ENCODE measurements at regions not wholly inside any gene's neighbourhood (a gene's known extent, or its start where the extent isn't known, plus 50 kb on each side); places are given as distances from the start of the nearest gene placed in this dataset.

DNA sequence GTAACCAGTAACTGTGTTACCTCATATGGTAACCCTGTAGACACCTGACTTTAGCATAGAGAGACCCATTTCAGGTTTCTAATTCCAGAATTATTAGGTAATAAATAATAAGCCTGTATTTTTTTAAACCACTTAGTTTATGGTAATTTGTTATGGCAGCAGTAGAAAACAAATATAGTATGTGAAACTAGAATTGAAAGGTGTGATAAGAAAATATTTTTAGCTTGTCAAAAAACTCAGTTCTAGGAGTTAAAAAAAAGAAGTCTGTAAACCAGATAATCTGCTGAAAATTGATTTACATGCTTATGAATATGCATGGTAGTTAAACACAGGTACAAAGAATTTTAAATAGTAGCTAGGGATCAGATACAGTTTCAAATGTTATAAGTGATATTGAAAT, 695.0 kb upstream of the GJE1 start:
- Histone ChIP-seq H3K27me3 (ENCODE audit: insufficient read depth, insufficient read length) (no peaks in the 10 kb centered on the region), H3K4me1 (ENCODE audit: insufficient read depth, insufficient read length) (no peaks in the 10 kb centered on the region), H3K36me3 (ENCODE audit: insufficient read depth, insufficient read length, low read length) (no peaks in the 10 kb centered on the region), H3K9me3 (ENCODE audit: insufficient read depth, low read length) (no peaks in the 10 kb centered on the region), H3K4me3 (ENCODE audit: insufficient read length, low read depth) (no peak overlapping the region), H3K9ac (ENCODE audit: insufficient read length, low read depth) (no peak overlapping the region)
- no peak for TF ChIP-seq YY1 (IDR thresholded peaks at IDR 0.05; ENCODE audit: insufficient read depth, insufficient read length)
- TF ChIP-seq ZNF274 (IDR thresholded peaks at IDR 0.05; ENCODE audit: low read depth, low read length), result no peak
- TF ChIP-seq SUZ12 (IDR thresholded peaks at IDR 0.05; ENCODE audit: extremely low read depth, insufficient read depth, insufficient read length), result no peak
- DNase-seq (ENCODE audit: low read depth, low spot score), result no peak

DNA sequence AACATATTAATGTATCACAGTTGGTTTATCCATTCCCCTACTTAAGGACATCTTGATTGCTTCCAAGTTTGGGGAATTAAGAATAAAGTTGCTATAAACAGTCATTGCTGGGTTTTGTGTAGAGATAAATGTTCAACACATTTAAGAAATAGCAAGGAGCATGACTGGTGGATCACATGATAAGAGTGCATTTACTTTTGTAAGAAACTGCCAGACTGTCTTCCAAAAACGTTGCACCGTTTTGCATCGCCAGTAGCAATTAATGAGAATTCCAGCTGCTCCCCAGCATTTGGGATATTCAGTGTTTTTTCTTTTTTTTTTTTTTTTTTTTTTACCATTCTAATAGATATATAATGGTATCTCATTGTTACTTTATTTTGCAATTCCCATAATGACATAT, 695.7 kb upstream of the GJE1 start:
- Histone ChIP-seq H3K4me3 (ENCODE audit: insufficient read length, low read depth) (no peak overlapping the region), H3K27me3 (ENCODE audit: insufficient read depth, insufficient read length) (no peaks in the 10 kb centered on the region), H3K9ac (ENCODE audit: insufficient read length, low read depth) (no peak overlapping the region), H3K9me3 (ENCODE audit: insufficient read depth, low read length) (no peaks in the 10 kb centered on the region), H3K36me3 (ENCODE audit: insufficient read depth, insufficient read length, low read length) (no peaks in the 10 kb centered on the region), H3K4me1 (ENCODE audit: insufficient read depth, insufficient read length) (no peaks in the 10 kb centered on the region)
- TF ChIP-seq ZNF274 (IDR thresholded peaks at IDR 0.05; ENCODE audit: low read depth, low read length) (no peak), YY1 (IDR thresholded peaks at IDR 0.05; ENCODE audit: insufficient read depth, insufficient read length) (no peak), SUZ12 (IDR thresholded peaks at IDR 0.05; ENCODE audit: extremely low read depth, insufficient read depth, insufficient read length) (no peak)
- no peak for DNase-seq (ENCODE audit: low read depth, low spot score)

DNA sequence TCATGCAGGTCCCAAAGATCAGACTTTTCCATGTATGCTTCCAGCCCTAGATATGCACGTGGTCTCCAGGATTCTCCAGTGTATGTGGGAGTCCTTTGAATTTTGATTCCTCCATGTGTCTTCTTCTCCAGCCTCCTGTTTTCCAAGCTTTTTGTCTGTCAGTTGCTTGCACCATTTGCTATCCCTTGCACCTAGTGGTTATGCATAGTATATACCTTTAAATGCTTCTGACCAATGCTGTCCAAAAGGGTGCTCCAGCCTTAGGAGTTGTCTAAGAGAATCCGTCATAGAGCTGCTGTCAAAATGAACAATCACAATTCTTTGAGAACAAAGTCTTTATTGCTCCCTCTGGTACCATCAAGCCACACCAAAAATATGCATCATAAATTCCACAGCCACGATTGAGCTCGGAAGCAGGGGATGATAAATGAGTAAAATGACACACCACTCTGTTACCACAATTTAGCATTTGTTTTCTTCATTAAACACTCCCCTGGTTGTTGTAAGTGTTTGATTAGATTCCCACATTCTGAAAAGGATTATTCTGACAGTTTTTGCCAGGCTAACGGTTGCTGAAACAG, 706.2 kb upstream of the GJE1 start:
- H3K4me3 ChIP-seq (ENCODE audit: insufficient read length, low read depth), result no peak overlapping the region
- no peaks in the 10 kb centered on the region for H3K27me3 ChIP-seq (ENCODE audit: insufficient read depth, insufficient read length)
- no peak for TF ChIP-seq ZNF274 (IDR thresholded peaks at IDR 0.05; ENCODE audit: low read depth, low read length)
- TF ChIP-seq SUZ12 (IDR thresholded peaks at IDR 0.05; ENCODE audit: extremely low read depth, insufficient read depth, insufficient read length), result no peak
- TF ChIP-seq YY1 (IDR thresholded peaks at IDR 0.05; ENCODE audit: insufficient read depth, insufficient read length), result no peak
- no peaks in the 10 kb centered on the region for H3K4me1 ChIP-seq (ENCODE audit: insufficient read depth, insufficient read length)
- H3K9me3 ChIP-seq (ENCODE audit: insufficient read depth, low read length), result no peaks in the 10 kb centered on the region
- H3K36me3 ChIP-seq (ENCODE audit: insufficient read depth, insufficient read length, low read length), result no peaks in the 10 kb centered on the region
- no peak overlapping the region for H3K9ac ChIP-seq (ENCODE audit: insufficient read length, low read depth)
- DNase-seq (ENCODE audit: low read depth, low spot score), result no peak

DNA sequence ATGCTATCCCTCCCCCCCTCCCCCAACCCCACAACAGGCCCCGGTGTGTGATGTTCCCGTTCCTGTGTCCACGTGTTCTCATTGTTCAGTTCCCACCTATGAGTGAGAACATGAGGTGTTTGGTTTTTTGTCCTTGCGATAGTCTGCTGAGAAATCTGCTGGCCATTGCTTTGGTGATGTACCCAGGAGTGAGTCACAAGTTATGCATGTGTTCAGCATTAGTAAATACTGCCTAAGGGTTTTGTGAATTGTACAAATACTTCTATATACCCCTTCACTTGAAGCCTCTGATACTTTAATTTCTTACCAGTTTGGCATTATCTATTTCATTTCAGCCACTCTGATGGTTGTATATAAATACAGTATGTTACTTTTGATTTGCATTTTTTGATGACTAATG, 711.3 kb upstream of the GJE1 start:
- Histone ChIP-seq H3K9ac (ENCODE audit: insufficient read length, low read depth) (no peak overlapping the region), H3K9me3 (ENCODE audit: insufficient read depth, low read length) (no peaks in the 10 kb centered on the region), H3K36me3 (ENCODE audit: insufficient read depth, insufficient read length, low read length) (no peaks in the 10 kb centered on the region), H3K4me3 (ENCODE audit: insufficient read length, low read depth) (no peak overlapping the region), H3K27me3 (ENCODE audit: insufficient read depth, insufficient read length) (no peaks in the 10 kb centered on the region), H3K4me1 (ENCODE audit: insufficient read depth, insufficient read length) (no peaks in the 10 kb centered on the region)
- no peak for TF ChIP-seq ZNF274 (IDR thresholded peaks at IDR 0.05; ENCODE audit: low read depth, low read length)
- no peak for DNase-seq (ENCODE audit: low read depth, low spot score)

DNA sequence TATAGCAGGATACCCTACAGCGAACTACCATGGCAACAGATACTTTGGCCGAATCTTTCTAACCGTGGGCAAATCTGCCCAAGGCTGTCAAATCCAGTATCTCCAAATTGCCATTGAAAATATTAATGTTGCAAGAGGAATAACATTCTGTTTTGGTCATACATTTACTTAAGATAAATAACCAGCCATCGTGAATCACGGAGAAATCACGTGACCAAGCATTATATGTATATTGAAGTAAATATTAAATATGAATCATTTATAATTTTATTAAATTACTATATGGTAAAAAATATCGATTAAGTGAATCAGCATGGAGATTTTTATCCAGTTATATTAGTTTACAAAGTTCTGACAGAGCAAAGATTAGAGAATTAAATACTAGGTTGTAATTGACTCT, 714.6 kb upstream of the GJE1 start:
- TF ChIP-seq YY1 (IDR thresholded peaks at IDR 0.05; ENCODE audit: insufficient read depth, insufficient read length) (no peak), ZNF274 (IDR thresholded peaks at IDR 0.05; ENCODE audit: low read depth, low read length) (no peak), SUZ12 (IDR thresholded peaks at IDR 0.05; ENCODE audit: extremely low read depth, insufficient read depth, insufficient read length) (no peak)
- Histone ChIP-seq H3K36me3 (ENCODE audit: insufficient read depth, insufficient read length, low read length) (no peaks in the 10 kb centered on the region), H3K9ac (ENCODE audit: insufficient read length, low read depth) (no peak overlapping the region), H3K4me3 (ENCODE audit: insufficient read length, low read depth) (no peak overlapping the region), H3K4me1 (ENCODE audit: insufficient read depth, insufficient read length) (no peaks in the 10 kb centered on the region), H3K27me3 (ENCODE audit: insufficient read depth, insufficient read length) (no peaks in the 10 kb centered on the region), H3K9me3 (ENCODE audit: insufficient read depth, low read length) (no peaks in the 10 kb centered on the region)
- DNase-seq (ENCODE audit: low read depth, low spot score), result no peak

DNA sequence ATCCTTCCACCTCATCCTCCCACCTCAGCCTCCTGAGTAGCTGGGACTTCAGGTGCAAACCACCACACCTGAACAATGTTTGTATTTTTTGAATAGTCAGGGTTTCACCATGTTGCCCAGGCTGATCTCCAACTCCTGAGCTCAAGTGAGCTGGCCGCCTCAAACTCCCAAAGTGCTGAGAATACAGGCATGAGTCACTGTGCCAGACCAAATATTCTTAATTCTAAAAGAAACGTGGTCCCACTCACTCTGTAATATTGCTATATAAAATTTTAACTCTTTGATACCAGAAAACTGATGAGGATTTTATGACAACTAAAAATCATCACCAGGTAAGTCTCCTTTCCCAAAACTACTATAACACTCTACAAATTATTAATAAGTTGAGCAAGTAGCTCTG, 716.8 kb upstream of the GJE1 start:
- Histone ChIP-seq H3K4me3 (ENCODE audit: insufficient read length, low read depth) (no peak overlapping the region), H3K36me3 (ENCODE audit: insufficient read depth, insufficient read length, low read length) (no peaks in the 10 kb centered on the region), H3K9ac (ENCODE audit: insufficient read length, low read depth) (no peak overlapping the region), H3K4me1 (ENCODE audit: insufficient read depth, insufficient read length) (no peaks in the 10 kb centered on the region), H3K27me3 (ENCODE audit: insufficient read depth, insufficient read length) (no peaks in the 10 kb centered on the region), H3K9me3 (ENCODE audit: insufficient read depth, low read length) (no peaks in the 10 kb centered on the region)
- no peak for DNase-seq (ENCODE audit: low read depth, low spot score)
- no peak for TF ChIP-seq ZNF274 (IDR thresholded peaks at IDR 0.05; ENCODE audit: low read depth, low read length)
- no peak for TF ChIP-seq YY1 (IDR thresholded peaks at IDR 0.05; ENCODE audit: insufficient read depth, insufficient read length)
- TF ChIP-seq SUZ12 (IDR thresholded peaks at IDR 0.05; ENCODE audit: extremely low read depth, insufficient read depth, insufficient read length), result no peak

DNA sequence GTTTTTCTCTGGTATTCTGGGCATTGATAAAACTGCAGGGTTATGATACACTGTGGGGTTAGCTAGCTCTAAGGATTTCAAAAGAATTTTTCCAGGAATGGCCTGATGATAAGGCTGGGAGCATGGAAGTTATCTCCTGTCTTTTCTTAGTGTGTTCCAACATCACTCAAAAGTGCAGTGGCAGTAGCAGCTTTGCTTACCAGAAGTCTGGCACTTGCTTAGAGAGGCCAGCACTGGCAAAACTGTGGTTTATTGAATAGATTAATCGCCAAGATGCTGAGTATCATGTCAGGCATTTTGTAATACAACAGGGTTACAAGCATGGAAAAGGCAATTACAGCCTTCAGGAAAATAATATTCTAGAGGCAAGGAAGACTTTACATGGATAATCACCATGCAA, 719.5 kb upstream of the GJE1 start:
- Histone ChIP-seq H3K9me3 (ENCODE audit: insufficient read depth, low read length) (no peaks in the 10 kb centered on the region; the same call in 1 of the 2 replicates), H3K4me3 (ENCODE audit: insufficient read length, low read depth) (no peak overlapping the region), H3K27me3 (ENCODE audit: insufficient read depth, insufficient read length) (no peaks in the 10 kb centered on the region), H3K4me1 (ENCODE audit: insufficient read depth, insufficient read length) (no peaks in the 10 kb centered on the region), H3K9ac (ENCODE audit: insufficient read length, low read depth) (no peak overlapping the region), H3K36me3 (ENCODE audit: insufficient read depth, insufficient read length, low read length) (no peaks in the 10 kb centered on the region)
- DNase-seq (ENCODE audit: low read depth, low spot score), result no peak
- TF ChIP-seq YY1 (IDR thresholded peaks at IDR 0.05; ENCODE audit: insufficient read depth, insufficient read length) (no peak), ZNF274 (IDR thresholded peaks at IDR 0.05; ENCODE audit: low read depth, low read length) (no peak), SUZ12 (IDR thresholded peaks at IDR 0.05; ENCODE audit: extremely low read depth, insufficient read depth, insufficient read length) (no peak)
